ENCODE measurements at regions not wholly inside any gene's neighbourhood (a gene's known extent, or its start where the extent isn't known, plus 50 kb on each side); places are given as distances from the start of the nearest gene placed in this dataset.

DNA sequence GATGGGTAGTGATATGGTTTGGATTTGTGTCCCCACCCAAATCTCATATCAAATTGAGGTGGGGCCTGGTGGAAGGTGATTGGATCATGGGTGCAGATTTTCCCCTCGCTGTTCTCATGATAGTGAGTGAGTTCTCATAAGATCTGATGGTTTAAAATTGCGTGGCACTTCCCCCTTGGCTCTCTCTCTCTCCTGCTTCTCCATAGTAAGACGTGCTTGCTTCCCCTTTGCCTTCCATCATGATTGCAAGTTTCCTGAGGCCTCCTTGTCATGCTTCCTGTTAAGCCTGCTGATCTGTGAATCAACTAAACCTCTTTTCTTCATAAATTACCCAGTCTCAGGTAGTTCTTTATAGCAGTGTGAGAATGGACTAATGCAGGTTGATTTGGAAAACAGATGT, 223.2 kb upstream of the APCDD1 start:
- BruUV-seq (replicated peaks), result no TSS peak
- TF ChIP-seq, protein P1, sequence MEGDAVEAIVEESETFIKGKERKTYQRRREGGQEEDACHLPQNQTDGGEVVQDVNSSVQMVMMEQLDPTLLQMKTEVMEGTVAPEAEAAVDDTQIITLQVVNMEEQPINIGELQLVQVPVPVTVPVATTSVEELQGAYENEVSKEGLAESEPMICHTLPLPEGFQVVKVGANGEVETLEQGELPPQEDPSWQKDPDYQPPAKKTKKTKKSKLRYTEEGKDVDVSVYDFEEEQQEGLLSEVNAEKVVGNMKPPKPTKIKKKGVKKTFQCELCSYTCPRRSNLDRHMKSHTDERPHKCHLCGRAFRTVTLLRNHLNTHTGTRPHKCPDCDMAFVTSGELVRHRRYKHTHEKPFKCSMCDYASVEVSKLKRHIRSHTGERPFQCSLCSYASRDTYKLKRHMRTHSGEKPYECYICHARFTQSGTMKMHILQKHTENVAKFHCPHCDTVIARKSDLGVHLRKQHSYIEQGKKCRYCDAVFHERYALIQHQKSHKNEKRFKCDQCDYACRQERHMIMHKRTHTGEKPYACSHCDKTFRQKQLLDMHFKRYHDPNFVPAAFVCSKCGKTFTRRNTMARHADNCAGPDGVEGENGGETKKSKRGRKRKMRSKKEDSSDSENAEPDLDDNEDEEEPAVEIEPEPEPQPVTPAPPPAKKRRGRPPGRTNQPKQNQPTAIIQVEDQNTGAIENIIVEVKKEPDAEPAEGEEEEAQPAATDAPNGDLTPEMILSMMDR (IDR thresholded peaks at IDR 0.05; ENCODE audit: unreplicated experiment), result no peak
- ChIA-PET CTCF (no interaction called here), POLR2A (no interaction called here)
- H3K27ac Mint-ChIP-seq (ENCODE audit: low read depth, unreplicated experiment), result no peak overlapping the region
- peaks cover 10% of the 10 kb centered on the region for H3K9me3 Mint-ChIP-seq (ENCODE audit: unreplicated experiment)
- no peak for DNase-seq (ENCODE audit: unreplicated experiment)
- H3K36me3 Mint-ChIP-seq (ENCODE audit: insufficient read depth, unreplicated experiment), result no peaks in the 10 kb centered on the region
- H3K4me3 Mint-ChIP-seq (ENCODE audit: unreplicated experiment), result no peak overlapping the region
- H3K27me3 Mint-ChIP-seq (ENCODE audit: insufficient read depth, unreplicated experiment), result no peaks in the 10 kb centered on the region
- peaks cover 17% of the 10 kb centered on the region for H3K4me1 Mint-ChIP-seq (ENCODE audit: insufficient read depth, unreplicated experiment)
- intact Hi-C loops (cut with micrococcal nuclease), result no loop called here

- CTCF ChIA-PET, result no interaction called here
- intact Hi-C loops (cut with micrococcal nuclease), result no loop called here
- DNase-seq (ENCODE audit: unreplicated experiment), result no peak
- POLR2A ChIA-PET, result no interaction called here
- no TSS peak for BruUV-seq (replicated peaks)
- H3K9me3 Mint-ChIP-seq (ENCODE audit: unreplicated experiment), result peaks cover 10% of the 10 kb centered on the region
- H3K27me3 Mint-ChIP-seq (ENCODE audit: insufficient read depth, unreplicated experiment), result no peaks in the 10 kb centered on the region
- peaks cover 17% of the 10 kb centered on the region for H3K4me1 Mint-ChIP-seq (ENCODE audit: insufficient read depth, unreplicated experiment)
- no peak overlapping the region for H3K4me3 Mint-ChIP-seq (ENCODE audit: unreplicated experiment)
- H3K36me3 Mint-ChIP-seq (ENCODE audit: insufficient read depth, unreplicated experiment), result no peaks in the 10 kb centered on the region
- TF ChIP-seq, protein P1 (IDR thresholded peaks at IDR 0.05; ENCODE audit: unreplicated experiment), result no peak
- no peak overlapping the region for H3K27ac Mint-ChIP-seq (ENCODE audit: low read depth, unreplicated experiment)
Measured at GRCh38 chr18:10232062-10232461, 222.4 kb upstream of the APCDD1 start.

- TF ChIP-seq, protein P1 (IDR thresholded peaks at IDR 0.05; ENCODE audit: unreplicated experiment), result no peak
- CTCF ChIA-PET, result no interaction called here
- POLR2A ChIA-PET, result interaction anchor here (0.7 kb wide), 1 partner anchor 180 kb away, joined by 3 read pairs; no protein-coding TSS in a partner anchor
- Mint-ChIP-seq H3K9me3 (ENCODE audit: unreplicated experiment) (peaks cover 10% of the 10 kb centered on the region), H3K4me1 (ENCODE audit: insufficient read depth, unreplicated experiment) (peaks cover 17% of the 10 kb centered on the region), H3K27me3 (ENCODE audit: insufficient read depth, unreplicated experiment) (no peaks in the 10 kb centered on the region), H3K4me3 (ENCODE audit: unreplicated experiment) (no peak overlapping the region), H3K27ac (ENCODE audit: low read depth, unreplicated experiment) (no peak overlapping the region), H3K36me3 (ENCODE audit: insufficient read depth, unreplicated experiment) (no peaks in the 10 kb centered on the region)
- intact Hi-C loops (cut with micrococcal nuclease), result no loop called here
- DNase-seq (ENCODE audit: unreplicated experiment), result no peak
- BruUV-seq (replicated peaks), result no TSS peak
Measured at GRCh38 chr18:10233082-10233875, 221.2 kb upstream of the APCDD1 start.

GRCh38 chr18:10234281-10234680, 220.2 kb upstream of the APCDD1 start:
- DNase-seq (ENCODE audit: unreplicated experiment), result no peak
- intact Hi-C loops (cut with micrococcal nuclease), result no loop called here
- no peak overlapping the region for H3K4me3 Mint-ChIP-seq (ENCODE audit: unreplicated experiment)

More at GRCh38 chr18:10234281-10234680, 220.2 kb upstream of the APCDD1 start:
- H3K27ac Mint-ChIP-seq (ENCODE audit: low read depth, unreplicated experiment), result no peak overlapping the region
- peaks cover 17% of the 10 kb centered on the region for H3K4me1 Mint-ChIP-seq (ENCODE audit: insufficient read depth, unreplicated experiment)
- peaks cover 10% of the 10 kb centered on the region for H3K9me3 Mint-ChIP-seq (ENCODE audit: unreplicated experiment)
- H3K36me3 Mint-ChIP-seq (ENCODE audit: insufficient read depth, unreplicated experiment), result no peaks in the 10 kb centered on the region
- ChIA-PET CTCF (no interaction called here), POLR2A (no interaction called here)
- no TSS peak for BruUV-seq (replicated peaks)
- TF ChIP-seq, protein P1 (IDR thresholded peaks at IDR 0.05; ENCODE audit: unreplicated experiment), result no peak
- H3K27me3 Mint-ChIP-seq (ENCODE audit: insufficient read depth, unreplicated experiment), result no peaks in the 10 kb centered on the region
